ENCODE measurements at regions not wholly inside any gene's neighbourhood (a gene's known extent, or its start where the extent isn't known, plus 50 kb on each side); places are given as distances from the start of the nearest gene placed in this dataset.

- no peak for TF ChIP-seq CTCF (IDR thresholded peaks at IDR 0.05; ENCODE audit: low read depth, low read length)
- no peak for DNase-seq (ENCODE audit: low read depth in 2 of 2)
- no peak overlapping the region for H3K4me3 ChIP-seq (replicated peaks in 1 of 2; ENCODE audit: low read depth in 2 of 2, low read length in 2 of 2)
Measured at GRCh38 chr9:99358668-99359067, 136.6 kb downstream of the SEC61B start.

DNA sequence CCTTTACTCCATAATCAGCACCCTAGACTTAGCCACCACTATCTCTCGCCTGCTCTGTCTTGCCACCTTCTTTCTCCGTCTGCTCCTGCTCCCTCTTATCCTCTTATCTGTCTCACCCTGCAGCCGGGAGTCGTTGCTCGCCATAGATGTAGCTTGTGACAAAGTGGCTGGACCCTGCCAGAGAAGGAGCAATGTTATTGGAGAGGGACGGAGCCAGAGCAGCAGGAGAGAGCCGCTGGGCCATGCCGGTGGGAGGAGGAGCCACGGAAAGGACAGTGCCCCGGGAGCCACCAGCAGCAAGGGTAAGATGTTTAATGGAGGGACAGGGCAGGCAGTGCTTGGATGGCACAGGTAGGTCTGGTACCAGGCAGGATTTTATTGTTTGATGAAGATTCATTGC lies 137.3 kb downstream of the SEC61B start:
- H3K4me3 ChIP-seq (replicated peaks in 1 of 2; ENCODE audit: low read depth in 2 of 2, low read length in 2 of 2) = no peak overlapping the region
- DNase-seq (ENCODE audit: low read depth in 2 of 2) = no peak
- TF ChIP-seq CTCF (IDR thresholded peaks at IDR 0.05; ENCODE audit: low read depth, low read length) = no peak

- no peak overlapping the region for H3K4me3 ChIP-seq (replicated peaks in 1 of 2; ENCODE audit: low read depth in 2 of 2, low read length in 2 of 2)
- no peak for DNase-seq (ENCODE audit: low read depth in 2 of 2)
- no peak for TF ChIP-seq CTCF (IDR thresholded peaks at IDR 0.05; ENCODE audit: low read depth, low read length)
Measured at GRCh38 chr9:99360026-99360425, 137.9 kb downstream of the SEC61B start.

DNA sequence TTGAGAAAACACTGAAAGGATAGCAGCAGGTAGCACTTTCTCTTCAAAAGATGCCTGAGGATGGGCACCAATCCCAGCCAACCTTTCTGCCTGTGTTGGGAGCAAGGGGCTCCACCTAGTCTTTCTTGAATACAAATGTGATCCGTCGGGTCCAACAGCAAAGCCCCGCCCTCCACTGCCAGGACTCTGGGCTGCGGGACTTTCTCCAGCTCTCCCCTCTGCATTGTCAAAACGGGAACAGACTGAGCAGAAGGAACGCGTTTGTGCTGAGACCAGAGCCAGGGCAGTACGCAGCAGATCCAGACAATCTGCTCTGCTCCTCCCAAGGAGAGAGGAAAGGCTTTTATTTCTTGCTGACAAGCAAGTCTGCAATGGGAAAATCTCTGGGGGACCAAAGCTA lies 139.7 kb downstream of the SEC61B start:
- TF ChIP-seq CTCF (IDR thresholded peaks at IDR 0.05; ENCODE audit: low read depth, low read length) = no peak
- no peak for DNase-seq (ENCODE audit: low read depth in 2 of 2)
- H3K4me3 ChIP-seq (replicated peaks in 1 of 2; ENCODE audit: low read depth in 2 of 2, low read length in 2 of 2) = no peak overlapping the region

GRCh38 chr9:99362321-99362720 lies 140.2 kb downstream of the SEC61B start:
- no peak for DNase-seq (ENCODE audit: low read depth in 2 of 2)
- no peak overlapping the region for H3K4me3 ChIP-seq (replicated peaks in 1 of 2; ENCODE audit: low read depth in 2 of 2, low read length in 2 of 2)
- TF ChIP-seq CTCF (IDR thresholded peaks at IDR 0.05; ENCODE audit: low read depth, low read length) = no peak

GRCh38 chr9:99363509-99363908 lies 141.4 kb downstream of the SEC61B start:
- TF ChIP-seq CTCF (IDR thresholded peaks at IDR 0.05; ENCODE audit: low read depth, low read length) = no peak
- no peak for DNase-seq (ENCODE audit: low read depth in 2 of 2)
- no peak overlapping the region for H3K4me3 ChIP-seq (replicated peaks in 1 of 2; ENCODE audit: low read depth in 2 of 2, low read length in 2 of 2)

GRCh38 chr9:99365233-99365980 lies 143.3 kb downstream of the SEC61B start:
- peak; percentile 46 to 50 for DNase-seq (ENCODE audit: low read depth in 2 of 2)
- H3K4me3 ChIP-seq (replicated peaks in 1 of 2; ENCODE audit: low read depth in 2 of 2, low read length in 2 of 2) = no peak overlapping the region
- no peak for TF ChIP-seq CTCF (IDR thresholded peaks at IDR 0.05; ENCODE audit: low read depth, low read length)
